GM21447 (cell line): ENCODE measurements at regions not wholly inside any gene's neighbourhood (a gene's known extent, or its start where the extent isn't known, plus 50 kb on each side); places are given as distances from the start of the nearest gene placed in this dataset.

Source experiments
- ATAC-seq: cut with Tn5 transposase; IDR thresholded peaks from one replicate; pipeline ENCODE4 v1.9.1; 2021; ENCODE audit not compliant: unreplicated experiment

DNA sequence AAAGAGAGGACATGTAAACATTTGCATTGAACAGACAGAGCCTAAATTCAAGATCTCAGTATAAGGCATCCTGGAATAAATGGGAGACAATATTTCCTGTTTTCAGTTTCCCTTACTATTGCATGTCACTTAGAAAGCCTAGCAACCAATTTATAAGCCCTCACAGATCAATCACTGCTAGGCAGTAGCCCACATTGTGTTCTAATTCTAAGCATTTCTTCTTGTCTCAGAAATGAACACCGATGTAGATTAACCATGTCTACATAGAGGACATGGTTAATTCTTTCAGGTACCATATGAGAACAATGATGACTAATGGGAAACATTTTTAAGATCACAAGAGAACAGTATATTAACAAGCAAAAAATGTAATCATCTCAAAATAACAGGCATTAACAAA lies 79.6 kb upstream of the HMHB1 start:
- ATAC-seq, result no peak

DNA sequence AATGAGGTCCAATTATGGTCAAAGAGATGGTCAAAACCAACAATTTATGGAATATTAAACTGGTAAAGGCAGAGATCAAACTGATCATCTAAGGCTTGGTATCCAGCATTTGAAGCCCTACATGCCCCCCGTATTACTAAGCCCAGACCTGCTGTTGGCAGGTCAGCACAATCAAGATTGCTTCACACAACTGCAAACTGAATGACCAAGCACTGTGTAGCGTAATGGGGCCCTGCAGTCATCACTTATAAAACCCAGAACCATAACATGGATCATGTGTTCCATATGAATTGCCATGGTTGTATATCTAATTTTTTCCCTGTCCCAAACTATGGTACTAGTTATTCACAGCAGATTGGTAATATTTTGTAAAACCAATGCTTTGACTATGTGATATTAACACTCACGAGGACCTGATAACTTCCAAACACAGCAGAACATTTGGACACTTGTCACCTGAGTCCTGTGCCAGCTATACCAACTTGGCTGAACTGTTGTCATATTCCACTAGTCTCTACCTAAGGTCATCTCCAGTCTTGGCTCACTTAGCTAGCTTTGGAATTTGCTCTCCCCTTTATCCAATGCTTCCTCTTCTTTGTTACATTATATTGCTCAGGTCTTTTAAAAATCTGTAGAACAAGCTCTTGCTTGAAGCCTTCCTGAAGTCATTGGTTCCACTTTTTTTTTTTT lies 81.7 kb upstream of the HMHB1 start:
- no peak for ATAC-seq

DNA sequence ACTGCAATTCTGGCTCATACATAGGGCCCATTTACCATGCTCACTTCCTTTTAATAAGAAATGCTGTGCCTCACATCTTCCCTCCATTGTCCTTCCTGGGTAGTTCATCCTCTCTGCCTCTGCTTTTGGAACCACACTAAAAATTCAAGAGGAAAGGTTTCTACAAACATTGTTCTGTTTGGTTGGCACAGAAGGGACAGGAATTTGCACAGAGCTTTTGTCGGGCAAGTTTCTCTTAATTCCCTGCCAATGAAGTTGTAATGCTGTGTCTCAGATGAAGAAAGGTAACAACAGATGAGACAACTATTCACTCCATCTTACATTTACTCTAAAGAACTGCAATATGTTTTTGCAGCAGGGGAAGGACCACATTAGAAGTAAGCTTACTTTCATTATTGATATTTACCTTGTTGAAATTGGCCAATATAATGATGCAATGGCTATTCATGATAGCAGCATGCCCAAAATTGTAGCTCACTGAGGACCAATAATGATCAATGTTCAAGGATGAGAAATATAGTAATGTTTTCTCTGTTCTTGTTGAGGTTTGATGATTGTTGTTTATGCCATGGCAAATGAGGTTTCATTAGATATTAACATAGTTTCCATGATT lies 82.5 kb upstream of the HMHB1 start:
- no peak for ATAC-seq

DNA sequence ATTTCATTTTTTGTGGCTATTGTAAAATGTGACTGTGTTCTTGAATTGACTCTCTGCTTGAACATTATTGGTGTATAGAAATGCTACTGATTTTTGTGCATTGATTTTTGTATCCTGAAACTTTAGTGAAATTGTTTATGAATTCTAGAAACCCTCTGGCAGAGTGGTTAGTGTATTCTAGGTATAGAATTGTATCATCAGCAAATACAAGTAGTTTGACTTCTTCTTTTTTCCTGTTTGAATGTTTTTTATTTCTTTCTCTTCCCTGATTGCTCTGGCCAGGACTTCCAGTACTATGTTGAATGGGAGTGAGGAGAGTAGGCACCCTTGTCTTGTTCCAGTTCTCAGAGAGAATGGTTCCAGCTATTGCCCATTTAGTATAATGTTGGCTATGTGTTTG lies 88.8 kb upstream of the HMHB1 start:
- no peak for ATAC-seq

DNA sequence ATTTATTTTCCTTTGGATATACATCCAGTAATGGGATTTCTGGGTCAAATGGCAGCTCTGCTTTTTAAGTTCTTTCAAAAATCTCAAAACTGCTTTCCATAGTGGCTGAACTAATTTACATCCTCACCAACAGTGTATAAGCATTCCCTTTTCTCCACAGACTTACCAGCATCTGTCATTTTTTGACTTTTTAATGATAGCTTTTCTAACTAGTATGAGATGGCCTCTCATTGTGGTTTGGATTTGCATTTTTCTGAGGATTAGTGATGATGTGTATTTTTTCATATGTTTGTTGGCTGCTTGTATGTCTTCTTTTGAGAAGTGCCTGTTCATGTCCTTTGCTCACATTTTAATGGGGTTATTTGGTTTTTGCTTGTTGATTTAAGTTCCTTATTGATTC lies 90.0 kb upstream of the HMHB1 start:
- ATAC-seq, result no peak

DNA sequence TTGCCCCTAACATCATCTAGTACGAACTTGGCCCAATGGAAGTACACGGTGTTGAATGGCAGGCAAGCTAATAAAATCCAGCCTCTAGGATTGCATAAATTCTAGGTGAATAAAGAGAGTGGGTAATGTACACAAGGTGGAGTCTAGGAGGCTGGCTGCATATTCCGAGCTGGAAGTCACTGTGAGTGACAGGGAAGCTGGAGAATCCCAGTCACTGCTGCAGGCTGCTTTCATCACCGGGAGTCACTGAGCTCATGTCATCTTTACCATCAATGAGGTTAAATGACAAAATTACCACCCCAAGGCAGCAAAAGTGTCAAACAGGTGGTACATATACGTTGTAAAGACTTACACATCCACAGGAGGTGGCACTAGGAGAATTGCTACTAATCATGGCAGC lies 91.3 kb upstream of the HMHB1 start:
- ATAC-seq, result no peak

DNA sequence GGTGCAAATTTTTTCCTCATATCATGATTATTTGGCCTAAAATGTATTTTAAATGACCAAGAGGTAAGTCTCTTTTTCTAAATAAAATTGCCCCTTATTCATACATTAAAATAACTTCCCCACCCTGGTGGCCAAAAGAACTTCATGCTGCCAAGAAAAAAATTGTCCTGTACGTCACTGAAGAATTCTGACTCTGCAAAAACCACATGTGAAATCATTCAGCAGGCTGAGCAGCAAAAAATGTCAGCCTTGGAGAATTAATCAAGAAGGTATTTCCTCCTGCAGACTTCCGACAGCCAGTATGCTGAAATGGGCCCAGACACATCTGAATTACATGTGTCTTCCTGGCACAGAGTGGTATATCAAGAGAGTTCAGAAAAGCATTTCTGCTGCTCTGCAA lies 94.6 kb upstream of the HMHB1 start:
- no peak for ATAC-seq

DNA sequence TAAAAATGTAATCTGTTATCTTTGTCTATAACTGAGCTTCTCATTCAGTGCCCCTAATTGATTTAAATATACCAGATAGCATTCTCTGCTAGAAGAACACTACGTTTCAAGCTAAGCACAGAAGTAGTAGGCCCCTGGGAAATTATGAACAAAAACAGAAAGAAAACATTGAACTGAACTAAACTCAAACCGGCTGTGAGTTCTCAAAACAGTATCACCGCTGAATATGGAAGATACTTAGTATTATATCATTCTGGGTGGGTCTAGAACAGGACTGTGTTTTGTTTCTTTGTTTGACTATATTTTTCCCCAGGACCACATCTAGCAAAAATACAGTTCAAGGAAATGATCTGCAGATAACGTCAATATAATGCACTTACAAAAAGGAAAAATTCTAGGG lies 95.1 kb upstream of the HMHB1 start:
- ATAC-seq, result no peak

DNA sequence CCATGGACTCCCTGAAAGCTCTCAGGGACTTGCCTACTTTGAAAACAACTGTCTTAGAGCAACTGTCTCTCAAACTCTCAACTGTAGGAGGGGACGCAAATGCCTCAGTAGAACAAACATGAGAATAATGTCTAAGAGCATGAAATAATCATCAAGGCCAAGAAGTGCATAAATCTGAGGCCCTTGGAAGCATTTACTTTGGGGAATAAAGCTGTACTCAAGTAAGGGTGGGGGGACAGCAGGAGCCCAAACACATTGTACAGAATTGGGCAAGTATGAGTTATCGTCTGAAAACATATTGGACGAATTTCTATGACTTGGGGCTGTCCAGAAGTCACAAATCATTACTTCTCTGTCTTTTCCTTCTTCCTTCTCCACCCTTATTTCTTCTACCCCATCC lies 96.3 kb upstream of the HMHB1 start:
- ATAC-seq, result no peak

DNA sequence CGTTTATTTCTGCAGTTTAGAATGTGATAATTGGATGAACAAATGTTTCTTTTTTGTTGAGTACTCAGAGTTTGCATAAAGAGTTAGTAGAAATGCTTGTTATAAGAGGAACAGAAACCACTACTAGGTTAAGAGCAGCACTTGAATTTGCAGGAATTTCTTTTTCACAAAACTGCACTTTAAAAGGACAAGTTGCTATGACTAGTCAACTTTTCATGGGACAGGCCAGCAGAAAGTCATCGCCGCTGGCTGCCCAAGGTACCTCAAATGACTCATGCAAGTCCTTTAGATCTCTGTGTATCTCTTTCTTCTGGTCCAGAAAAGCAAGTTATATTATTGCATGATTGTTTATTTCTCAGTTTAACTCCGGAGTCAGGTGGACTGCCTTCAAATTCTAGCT lies 97.3 kb upstream of the HMHB1 start:
- ATAC-seq, result peak; percentile 80

DNA sequence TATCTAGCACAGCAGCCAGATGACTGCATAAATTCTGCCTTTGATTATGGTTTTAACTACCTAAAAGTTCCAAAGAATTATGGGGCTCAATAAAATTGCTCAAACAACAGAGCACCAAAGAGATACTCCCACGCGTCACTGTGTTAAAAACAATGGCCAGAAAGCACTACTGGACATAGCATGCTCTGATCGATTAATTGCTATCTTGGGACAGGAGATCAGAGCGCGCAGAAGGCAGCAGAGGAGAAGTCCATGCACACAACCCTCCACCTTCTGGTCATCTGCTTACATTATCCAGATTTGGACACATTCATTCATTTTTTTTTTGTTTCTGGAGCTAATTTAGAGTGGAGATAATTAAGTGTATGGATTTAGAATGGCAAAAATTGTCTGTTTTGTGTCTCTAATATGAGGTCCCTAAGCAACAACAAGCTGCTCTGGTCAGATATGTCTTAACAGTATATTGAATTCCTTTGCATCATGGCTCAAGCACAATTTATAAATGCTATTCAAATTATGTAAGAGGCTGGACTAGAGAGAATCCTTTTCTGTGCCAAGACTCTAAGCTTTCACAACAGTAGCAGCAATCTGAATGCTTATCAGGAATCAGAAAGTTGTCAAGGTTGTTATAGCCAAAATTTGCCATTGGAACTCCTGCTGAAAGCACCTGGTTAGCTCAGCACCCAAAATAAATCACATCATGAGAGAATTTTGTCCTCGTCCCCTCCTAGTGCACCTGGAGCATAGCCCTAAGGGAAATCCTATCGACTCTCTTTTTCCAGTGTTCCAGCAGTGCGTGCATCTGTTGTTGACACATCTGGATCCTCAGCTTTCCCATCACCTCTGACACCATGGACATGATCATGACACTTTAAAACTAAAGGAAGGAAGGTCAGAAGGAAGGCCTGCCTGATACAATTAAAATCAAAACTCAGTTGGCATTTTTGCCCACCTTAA lies 98.6 kb upstream of the HMHB1 start:
- ATAC-seq, result no peak

DNA sequence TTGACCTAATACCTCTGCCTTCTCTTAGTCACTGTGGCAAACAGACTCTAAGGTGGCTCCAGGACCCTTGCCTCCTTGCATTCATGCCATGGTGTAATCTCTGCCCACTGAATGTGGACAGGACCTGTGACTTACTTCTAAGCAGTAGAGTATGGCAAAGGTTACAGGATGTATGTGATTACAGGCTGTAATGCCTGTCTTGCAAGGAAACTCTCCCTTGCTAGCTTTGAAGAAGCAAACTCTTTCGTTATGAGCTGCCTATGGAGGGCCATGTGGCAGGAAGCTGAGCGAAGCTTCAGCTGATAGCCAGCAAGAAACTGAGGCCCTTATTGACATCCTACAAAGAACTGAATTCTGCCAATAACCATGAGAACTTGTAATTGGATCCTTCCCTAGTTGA lies 103.3 kb upstream of the HMHB1 start:
- ATAC-seq, result no peak

DNA sequence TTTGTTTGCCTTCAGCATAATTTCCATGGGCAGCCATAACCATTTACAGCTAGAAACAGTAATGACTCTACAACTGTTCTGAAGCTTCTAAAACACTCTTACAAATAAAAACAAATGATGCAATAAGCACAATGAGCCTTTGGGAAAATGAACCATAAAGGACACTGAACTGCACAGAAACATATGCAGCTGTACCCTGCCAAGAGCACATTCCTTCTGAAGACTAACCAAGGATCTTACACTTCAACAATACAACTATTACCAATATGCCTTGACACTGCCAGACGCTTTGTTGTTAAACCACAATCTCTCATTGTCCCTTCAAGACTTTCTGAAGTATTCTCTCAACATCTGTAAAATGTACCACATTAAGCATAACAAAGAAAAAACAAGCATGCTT lies 104.2 kb upstream of the HMHB1 start:
- no peak for ATAC-seq

DNA sequence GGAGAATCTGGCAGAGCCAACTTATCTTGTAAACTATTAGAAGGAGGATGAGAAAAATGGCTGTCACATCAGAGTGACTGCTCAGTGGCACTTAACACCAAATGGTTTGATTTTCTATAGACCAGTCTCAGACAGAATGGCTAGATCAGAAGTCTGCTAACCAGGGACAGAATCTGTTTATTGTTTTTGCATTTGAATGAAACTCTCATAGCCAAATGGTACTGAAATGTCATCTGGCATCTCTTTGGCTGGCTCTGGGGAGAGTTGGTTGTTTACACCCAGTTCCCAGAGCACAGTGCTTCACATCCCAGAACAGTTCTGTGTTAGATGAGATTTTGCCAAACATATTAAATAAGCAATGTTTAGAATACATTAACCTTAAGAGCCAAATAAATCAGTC lies 106.6 kb upstream of the HMHB1 start:
- no peak for ATAC-seq

DNA sequence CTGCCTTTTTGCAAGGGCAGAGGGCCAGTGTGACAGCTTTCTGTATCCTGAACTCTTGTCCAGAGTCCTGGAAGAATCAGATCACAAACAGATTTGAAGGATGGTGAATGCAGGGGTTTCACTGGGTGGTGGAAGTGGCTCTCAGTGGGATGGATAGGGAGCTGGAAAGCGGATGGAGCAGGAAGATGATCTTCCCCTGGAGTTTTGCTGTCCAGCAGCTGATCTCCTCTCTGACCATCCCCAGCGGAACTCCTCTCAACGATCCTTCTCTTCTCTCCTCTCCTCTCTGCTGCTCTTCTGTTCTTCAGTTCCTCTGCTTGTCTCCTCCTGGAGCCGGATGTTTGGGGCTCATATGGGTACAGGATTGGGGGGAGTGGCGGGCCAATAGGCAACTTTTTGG lies 108.3 kb upstream of the HMHB1 start:
- ATAC-seq, result no peak

DNA sequence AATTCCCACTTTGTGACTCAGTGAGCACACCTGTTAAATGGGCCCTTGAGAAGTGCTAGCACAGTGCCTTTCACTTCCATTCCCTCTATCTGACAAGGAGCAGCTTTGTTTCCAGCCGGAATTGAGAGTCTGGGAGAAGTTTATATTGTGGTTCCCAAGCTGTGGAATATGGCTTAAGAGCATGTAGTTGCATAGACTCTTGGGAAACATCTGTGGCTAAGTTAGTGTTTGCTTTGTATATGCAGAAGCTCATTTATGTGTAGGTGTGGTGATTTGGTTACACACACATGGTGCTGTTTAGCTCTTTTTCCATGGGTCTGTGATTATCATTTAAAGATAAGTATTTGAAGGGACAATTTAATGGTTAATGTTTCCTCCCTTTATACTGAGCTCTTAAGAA lies 110.5 kb upstream of the HMHB1 start:
- ATAC-seq, result no peak

DNA sequence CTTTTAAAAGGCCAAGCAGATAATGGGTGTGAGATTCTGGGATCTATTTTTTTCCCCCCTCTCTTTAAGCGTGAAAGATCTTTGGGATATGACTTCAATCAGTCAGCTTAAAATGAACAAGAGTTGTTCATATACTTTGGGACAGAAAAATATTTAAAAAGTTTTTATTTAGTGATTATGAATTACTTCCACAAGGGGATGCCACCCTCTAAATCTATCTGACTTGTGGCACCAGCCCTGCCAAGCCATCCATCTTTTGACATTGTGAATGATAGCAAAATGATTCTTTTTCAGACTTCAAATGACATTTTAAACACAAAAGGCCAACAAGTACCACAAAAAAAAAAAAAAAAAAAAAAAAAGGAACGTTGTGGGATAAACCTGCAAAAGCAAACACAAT lies 111.0 kb upstream of the HMHB1 start:
- no peak for ATAC-seq

DNA sequence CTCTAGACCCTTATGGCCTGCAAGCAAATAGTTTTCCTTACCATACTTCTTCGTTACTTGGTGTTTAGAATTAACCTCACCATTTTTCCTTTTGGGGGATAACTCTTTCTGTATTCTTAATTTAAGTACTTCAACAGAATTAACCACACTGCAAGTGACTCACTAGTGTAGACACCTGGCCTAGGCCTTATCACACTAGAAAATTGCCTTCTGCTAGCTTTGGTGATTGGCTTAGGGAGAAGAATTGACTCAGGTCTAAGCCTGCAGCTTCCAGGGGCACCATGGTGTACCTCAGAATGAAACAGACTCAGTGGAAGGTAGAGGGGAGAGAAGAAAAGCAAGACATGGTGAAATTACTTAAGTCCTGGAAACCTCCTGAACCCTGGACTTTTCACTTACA lies 112.8 kb upstream of the HMHB1 start:
- no peak for ATAC-seq

DNA sequence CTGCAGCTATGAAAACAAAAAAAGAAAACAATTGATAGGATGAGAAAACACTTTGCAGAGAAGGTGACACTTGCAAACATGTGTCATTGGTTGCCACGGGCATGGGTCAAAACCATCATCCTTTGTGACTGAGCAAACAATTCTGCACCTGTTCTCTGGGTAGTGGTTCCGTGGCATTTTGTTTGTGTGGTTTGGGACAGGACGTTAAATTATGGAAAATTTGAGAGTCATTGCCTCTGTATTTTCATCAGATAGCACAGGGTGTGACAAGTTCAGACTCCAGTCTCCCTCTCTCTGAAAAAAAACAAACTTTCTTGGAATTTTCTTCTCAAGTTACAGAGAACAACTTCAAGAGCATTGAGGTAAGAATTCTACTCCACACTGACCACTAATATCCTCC lies 113.4 kb upstream of the HMHB1 start:
- ATAC-seq, result no peak

DNA sequence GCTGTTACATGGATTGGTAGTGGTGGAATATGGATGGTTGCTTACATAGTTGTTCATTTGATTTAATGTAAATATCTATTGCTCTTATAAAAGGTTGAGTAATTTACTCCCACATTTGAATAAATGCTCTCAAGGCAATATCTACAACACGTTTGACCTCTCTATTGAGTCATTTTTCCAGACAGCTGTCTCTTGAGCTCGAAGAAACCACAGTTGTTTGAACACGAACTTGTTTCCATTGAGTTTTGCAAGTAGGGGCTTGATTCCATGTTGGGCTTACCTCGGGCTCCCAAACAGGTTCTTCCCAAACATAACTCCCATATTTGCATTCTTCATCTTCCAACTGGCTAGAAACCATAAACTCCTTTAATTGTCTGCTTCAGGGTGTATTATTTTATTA lies 115.0 kb upstream of the HMHB1 start:
- no peak for ATAC-seq

DNA sequence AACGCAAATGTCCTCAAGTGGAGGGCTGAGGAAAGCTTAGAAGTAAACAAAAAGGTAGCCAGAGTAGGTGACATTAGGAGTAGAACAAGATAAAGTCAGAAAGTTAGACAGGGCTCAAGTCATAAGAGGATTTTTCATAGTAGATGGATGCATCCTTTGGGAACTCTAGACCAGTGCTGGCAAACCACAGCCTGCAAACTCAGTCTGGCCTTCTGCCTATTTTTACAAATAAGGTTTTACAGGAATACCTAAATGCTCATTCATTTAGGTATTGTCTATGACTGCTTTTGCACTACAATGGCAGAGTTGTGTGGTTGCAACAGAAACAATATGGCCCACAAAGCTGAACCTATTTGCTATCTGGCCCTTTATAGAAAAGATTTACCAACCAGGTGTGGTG lies 116.0 kb upstream of the HMHB1 start:
- no peak for ATAC-seq

DNA sequence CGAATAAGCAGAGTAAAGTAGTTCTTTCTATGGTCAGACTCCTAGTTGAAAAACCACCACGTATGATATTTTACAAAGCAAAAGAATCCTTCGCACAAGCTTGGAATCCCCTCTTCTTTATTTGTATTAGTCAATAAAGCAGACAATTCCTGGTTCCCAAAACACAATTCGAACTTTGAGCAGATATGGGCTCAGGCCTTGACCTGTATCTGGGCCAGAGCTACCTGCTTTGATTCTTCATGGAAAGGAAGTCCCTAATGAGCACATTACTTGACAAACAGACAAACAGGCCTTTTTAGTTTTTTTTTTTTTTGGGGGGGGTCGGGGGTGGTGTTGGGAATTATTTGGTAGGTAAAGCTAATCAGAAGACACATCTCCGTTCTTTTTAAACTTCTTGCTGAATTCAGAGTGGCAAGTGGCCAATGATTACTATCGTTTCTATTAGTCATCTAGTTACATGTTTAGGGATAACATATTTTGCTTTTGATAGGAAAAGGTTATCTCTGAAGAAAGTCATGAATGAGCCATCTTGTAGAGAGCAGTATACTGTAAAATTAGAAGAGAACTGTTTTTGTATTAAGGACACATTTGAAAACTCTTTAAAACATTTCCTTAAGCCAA lies 116.6 kb upstream of the HMHB1 start:
- ATAC-seq, result no peak
